ENCODE measurements at regions not wholly inside any gene's neighbourhood (a gene's known extent, or its start where the extent isn't known, plus 50 kb on each side); places are given as distances from the start of the nearest gene placed in this dataset.

- no peak for DNase-seq (ENCODE audit: low read depth)
- TF ChIP-seq CTCF (IDR thresholded peaks at IDR 0.05; ENCODE audit: insufficient read depth, low read length, poor library complexity, severe bottlenecking), result no peak
- Histone ChIP-seq H3K36me3 (ENCODE audit: control insufficient read depth, insufficient read depth, low read length) (no peaks in the 10 kb centered on the region), H3K4me3 (ENCODE audit: low read depth, low read length) (no peak overlapping the region), H3K27me3 (ENCODE audit: control insufficient read depth, insufficient read depth, low read length) (no peaks in the 10 kb centered on the region)
Measured at GRCh38 chr13:47120282-47120681, 223.4 kb upstream of the HTR2A start.

GRCh38 chr13:47119575-47120235, 222.9 kb upstream of the HTR2A start:
- Histone ChIP-seq H3K36me3 (ENCODE audit: control insufficient read depth, insufficient read depth, low read length) (no peaks in the 10 kb centered on the region), H3K27me3 (ENCODE audit: control insufficient read depth, insufficient read depth, low read length) (no peaks in the 10 kb centered on the region), H3K4me3 (ENCODE audit: low read depth, low read length) (no peak overlapping the region)
- no peak for DNase-seq (ENCODE audit: low read depth)
- no peak for TF ChIP-seq CTCF (IDR thresholded peaks at IDR 0.05; ENCODE audit: insufficient read depth, low read length, poor library complexity, severe bottlenecking)

- Histone ChIP-seq H3K4me3 (ENCODE audit: low read depth, low read length) (no peak overlapping the region), H3K27me3 (ENCODE audit: control insufficient read depth, insufficient read depth, low read length) (no peaks in the 10 kb centered on the region), H3K36me3 (ENCODE audit: control insufficient read depth, insufficient read depth, low read length) (no peaks in the 10 kb centered on the region)
- DNase-seq (ENCODE audit: low read depth), result peak; percentile 43
- TF ChIP-seq CTCF (IDR thresholded peaks at IDR 0.05; ENCODE audit: insufficient read depth, low read length, poor library complexity, severe bottlenecking), result no peak
Measured at GRCh38 chr13:47117268-47117667, 220.4 kb upstream of the HTR2A start.

GRCh38 chr13:47114030-47114429, 217.2 kb upstream of the HTR2A start:
- no peaks in the 10 kb centered on the region for H3K27me3 ChIP-seq (ENCODE audit: control insufficient read depth, insufficient read depth, low read length)
- TF ChIP-seq CTCF (IDR thresholded peaks at IDR 0.05; ENCODE audit: insufficient read depth, low read length, poor library complexity, severe bottlenecking), result no peak
- H3K36me3 ChIP-seq (ENCODE audit: control insufficient read depth, insufficient read depth, low read length), result no peaks in the 10 kb centered on the region
- H3K4me3 ChIP-seq (ENCODE audit: low read depth, low read length), result no peak overlapping the region
- peak; percentile 56 for DNase-seq (ENCODE audit: low read depth)

- Histone ChIP-seq H3K4me3 (ENCODE audit: low read depth, low read length) (no peak overlapping the region), H3K36me3 (ENCODE audit: control insufficient read depth, insufficient read depth, low read length) (no peaks in the 10 kb centered on the region), H3K27me3 (ENCODE audit: control insufficient read depth, insufficient read depth, low read length) (no peaks in the 10 kb centered on the region)
- TF ChIP-seq CTCF (IDR thresholded peaks at IDR 0.05; ENCODE audit: insufficient read depth, low read length, poor library complexity, severe bottlenecking), result no peak
- DNase-seq (ENCODE audit: low read depth), result no peak
Measured at GRCh38 chr13:47112903-47113299, 216.0 kb upstream of the HTR2A start.

All from kidney epithelial cell (primary cell).